ENCODE measurements at regions not wholly inside any gene's neighbourhood (a gene's known extent, or its start where the extent isn't known, plus 50 kb on each side); places are given as distances from the start of the nearest gene placed in this dataset.
"Not testable (repeated sequence)": the region's sequence is repeated elsewhere in the genome, so short reads cannot be mapped to it uniquely, and the experiment has no call there.

- Histone ChIP-seq H3K27ac (ENCODE audit: low read depth in 1 of 2, low read length in 2 of 2) (no peak overlapping the region), H3K9ac (ENCODE audit: low read depth in 1 of 2, low read length in 2 of 2) (no peak overlapping the region), H3K4me1 (ENCODE audit: control insufficient read depth in 4 of 4, insufficient read depth in 4 of 4, low read length in 3 of 4) (no peaks in the 10 kb centered on the region), H3K4me3 (ENCODE audit: low read depth in 1 of 3, low read length in 3 of 3) (no peak overlapping the region), H3K27me3 (ENCODE audit: control insufficient read depth in 4 of 4, insufficient read depth in 4 of 4, low read length in 3 of 4) (no peaks in the 10 kb centered on the region), H3K36me3 (ENCODE audit: control insufficient read depth in 4 of 4, insufficient read depth in 3 of 4, low read depth in 1 of 4, low read length in 3 of 4) (no peaks in the 10 kb centered on the region), H3K9me3 (ENCODE audit: control insufficient read depth in 4 of 4, low read length in 3 of 4) (peaks cover 0 to 3% (median 2%) of the 10 kb centered on the region in 4 donors)
- no peak for TF ChIP-seq HNF4G (IDR thresholded peaks at IDR 0.05)
- no peak for TF ChIP-seq TAF1 (conservative IDR thresholded peaks at IDR 0.05)
- 73% methylated on average over 4 of the region's 4 CpGs for WGBS
- DNase-seq (ENCODE audit: low spot score), result no peak
These were observed 69.7 kb downstream of the RFPL4B start for GRCh38 chr6:112416866-112417265.

- 88% methylated on average over 4 of the region's 4 CpGs for WGBS
- not testable (repeated sequence) for DNase-seq (ENCODE audit: low spot score); H3K4me3 ChIP-seq (ENCODE audit: low read depth in 1 of 3, low read length in 3 of 3); H3K36me3 ChIP-seq (ENCODE audit: control insufficient read depth in 4 of 4, insufficient read depth in 3 of 4, low read depth in 1 of 4, low read length in 3 of 4); H3K9ac ChIP-seq (ENCODE audit: low read depth in 1 of 2, low read length in 2 of 2); H3K27ac ChIP-seq (ENCODE audit: low read depth in 1 of 2, low read length in 2 of 2); H3K27me3 ChIP-seq (ENCODE audit: control insufficient read depth in 4 of 4, insufficient read depth in 4 of 4, low read length in 3 of 4); H3K4me1 ChIP-seq (ENCODE audit: control insufficient read depth in 4 of 4, insufficient read depth in 4 of 4, low read length in 3 of 4); H3K9me3 ChIP-seq (ENCODE audit: control insufficient read depth in 4 of 4, low read length in 3 of 4)
These were observed 79.9 kb downstream of the RFPL4B start for GRCh38 chr6:112427011-112427410.

- TF ChIP-seq FOXA1 (IDR thresholded peaks at IDR 0.05) (no peak), HNF4G (IDR thresholded peaks at IDR 0.05) (no peak), SP1 (IDR thresholded peaks at IDR 0.05) (no peak), RXRA (IDR thresholded peaks at IDR 0.05) (no peak), GABPA (IDR thresholded peaks at IDR 0.05 in 1 of 2, conservative IDR thresholded peaks at IDR 0.05 in 1 of 2) (no peak), NR2F2 (IDR thresholded peaks at IDR 0.05) (no peak)
- Histone ChIP-seq H3K4me1 (ENCODE audit: control insufficient read depth in 4 of 4, insufficient read depth in 4 of 4, low read length in 3 of 4) (no peaks in the 10 kb centered on the region), H3K9me3 (ENCODE audit: control insufficient read depth in 4 of 4, low read length in 3 of 4) (no peaks in the 10 kb centered on the region)
These were observed 80.4 kb downstream of the RFPL4B start for GRCh38 chr6:112427499-112427898.

GRCh38 chr6:112428477-112428876, 81.3 kb downstream of the RFPL4B start:
- WGBS, result 61% methylated on average over 2 of the region's 2 CpGs
- TF ChIP-seq HNF4A (conservative IDR thresholded peaks at IDR 0.05), result no peak
- no peak for TF ChIP-seq GABPA (IDR thresholded peaks at IDR 0.05 in 1 of 2, conservative IDR thresholded peaks at IDR 0.05 in 1 of 2)
- TF ChIP-seq HNF4G (IDR thresholded peaks at IDR 0.05), result no peak
- TF ChIP-seq ATF3 (IDR thresholded peaks at IDR 0.05), result no peak
- TF ChIP-seq FOXA2 (IDR thresholded peaks at IDR 0.05), result no peak
- no peak for TF ChIP-seq FOXA1 (IDR thresholded peaks at IDR 0.05)
- no peak for TF ChIP-seq MAX (IDR thresholded peaks at IDR 0.05)
- TF ChIP-seq RAD21 (IDR thresholded peaks at IDR 0.05), result no peak

More at GRCh38 chr6:112427499-112427898, 80.4 kb downstream of the RFPL4B start:
- no peak overlapping the region for H3K9ac ChIP-seq (ENCODE audit: low read depth in 1 of 2, low read length in 2 of 2)
- no peak overlapping the region for H3K27ac ChIP-seq (ENCODE audit: low read depth in 1 of 2, low read length in 2 of 2)
- no peak overlapping the region for H3K4me3 ChIP-seq (ENCODE audit: low read depth in 1 of 3, low read length in 3 of 3)
- no peaks in the 10 kb centered on the region for H3K27me3 ChIP-seq (ENCODE audit: control insufficient read depth in 4 of 4, insufficient read depth in 4 of 4, low read length in 3 of 4)
- H3K36me3 ChIP-seq (ENCODE audit: control insufficient read depth in 4 of 4, insufficient read depth in 3 of 4, low read depth in 1 of 4, low read length in 3 of 4), result no peaks in the 10 kb centered on the region
- no peak for DNase-seq (ENCODE audit: low spot score)

More at GRCh38 chr6:112428477-112428876, 81.3 kb downstream of the RFPL4B start:
- Histone ChIP-seq H3K9ac (ENCODE audit: low read depth in 1 of 2, low read length in 2 of 2) (no peak overlapping the region), H3K27ac (ENCODE audit: low read depth in 1 of 2, low read length in 2 of 2) (no peak overlapping the region), H3K27me3 (ENCODE audit: control insufficient read depth in 4 of 4, insufficient read depth in 4 of 4, low read length in 3 of 4) (no peaks in the 10 kb centered on the region), H3K9me3 (ENCODE audit: control insufficient read depth in 4 of 4, low read length in 3 of 4) (no peaks in the 10 kb centered on the region), H3K36me3 (ENCODE audit: control insufficient read depth in 4 of 4, insufficient read depth in 3 of 4, low read depth in 1 of 4, low read length in 3 of 4) (no peaks in the 10 kb centered on the region), H3K4me3 (ENCODE audit: low read depth in 1 of 3, low read length in 3 of 3) (no peak overlapping the region), H3K4me1 (ENCODE audit: control insufficient read depth in 4 of 4, insufficient read depth in 4 of 4, low read length in 3 of 4) (no peaks in the 10 kb centered on the region)
- no peak for DNase-seq (ENCODE audit: low spot score)
